GM13976 (cell line): ENCODE measurements at regions not wholly inside any gene's neighbourhood (a gene's known extent, or its start where the extent isn't known, plus 50 kb on each side); places are given as distances from the start of the nearest gene placed in this dataset.
A peak's percentile ranks its signal among the peaks of the same experiment; 100 is the strongest.
"Not testable (repeated sequence)": the region's sequence is repeated elsewhere in the genome, so short reads cannot be mapped to it uniquely, and the experiment has no call there.

ENCODE experiments used
- DNase-seq: peaks from one replicate; pipeline ENCODE4 v3.0.0; 2012; ENCODE audit warnings: low spot score
- CTCF ChIP-seq: IDR thresholded peaks from 2 replicates; pipeline ENCODE4 v1.5.1; 2012; ENCODE audit warnings: borderline replicate concordance, mild to moderate bottlenecking; ENCODE audit not compliant: insufficient read depth; ENCODE audit errors: extremely low read depth, missing control alignments, control extremely low read depth
- in situ Hi-C: fragments of 300-500 bp; cut with MboI; formaldehyde crosslinking; loops from one replicate; pipeline ENCODE4 v1.12.0; 2022; ENCODE audit warnings: low sequenced_read_pairs, mixed read lengths, inconsistent platforms; ENCODE audit not compliant: unreplicated experiment

GRCh38 chr7:6930081-6930635 lies 104.1 kb upstream of the CCZ1B start:
- DNase-seq, in situ Hi-C loops: not testable (repeated sequence)

DNA sequence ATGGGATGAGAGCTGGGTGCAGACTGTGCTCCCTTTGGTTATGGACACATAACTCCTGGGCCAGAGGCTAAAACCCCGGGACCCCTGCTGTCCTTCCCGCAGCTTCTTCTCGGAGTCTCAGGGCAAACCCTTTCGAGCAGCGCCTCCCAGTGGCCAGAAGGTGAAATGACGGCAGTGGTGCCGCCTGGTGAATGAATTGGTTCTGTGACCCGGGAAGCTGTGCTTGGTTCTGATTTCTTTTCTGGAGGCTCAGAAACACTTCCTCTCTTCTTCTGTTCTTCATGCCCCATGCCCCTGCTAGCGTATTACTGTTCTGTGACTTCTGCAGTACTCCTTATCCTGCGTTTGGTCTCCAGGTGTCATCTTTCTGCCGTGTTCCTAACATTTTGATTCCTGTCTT lies 104.7 kb upstream of the CCZ1B start:
- in situ Hi-C loops, DNase-seq: not testable (repeated sequence)

- DNase-seq, in situ Hi-C loops: not testable (repeated sequence)
These were observed 105.4 kb upstream of the CCZ1B start for GRCh38 chr7:6931456-6931855.

GRCh38 chr7:6933954-6934632 lies 108.0 kb upstream of the CCZ1B start:
- DNase-seq, in situ Hi-C loops: not testable (repeated sequence)

- TF ChIP-seq CTCF, result no peak
- DNase-seq, result no peak
- in situ Hi-C loops, result no loop called here
These were observed 108.9 kb upstream of the CCZ1B start for GRCh38 chr7:6934981-6935380.

DNA sequence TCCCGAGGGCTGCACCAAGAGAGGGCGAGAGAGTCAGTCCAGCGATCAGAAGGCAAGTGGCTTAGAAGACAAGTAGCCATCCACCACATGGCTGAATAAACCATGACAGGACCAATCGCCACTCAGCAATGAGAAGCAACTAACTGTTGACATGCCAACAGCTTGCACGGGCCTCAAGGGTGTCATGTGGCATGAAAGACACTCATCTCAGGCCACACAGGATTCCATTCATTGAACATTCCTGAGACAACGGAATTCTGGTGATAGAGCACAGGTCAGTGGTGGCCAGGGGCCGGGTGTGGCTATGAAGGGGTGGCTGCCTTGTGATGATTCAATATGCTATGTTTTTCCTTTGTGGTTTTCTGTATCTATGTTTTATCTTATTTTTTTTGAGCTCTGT lies 110.6 kb upstream of the CCZ1B start:
- DNase-seq, in situ Hi-C loops: not testable (repeated sequence)

DNA sequence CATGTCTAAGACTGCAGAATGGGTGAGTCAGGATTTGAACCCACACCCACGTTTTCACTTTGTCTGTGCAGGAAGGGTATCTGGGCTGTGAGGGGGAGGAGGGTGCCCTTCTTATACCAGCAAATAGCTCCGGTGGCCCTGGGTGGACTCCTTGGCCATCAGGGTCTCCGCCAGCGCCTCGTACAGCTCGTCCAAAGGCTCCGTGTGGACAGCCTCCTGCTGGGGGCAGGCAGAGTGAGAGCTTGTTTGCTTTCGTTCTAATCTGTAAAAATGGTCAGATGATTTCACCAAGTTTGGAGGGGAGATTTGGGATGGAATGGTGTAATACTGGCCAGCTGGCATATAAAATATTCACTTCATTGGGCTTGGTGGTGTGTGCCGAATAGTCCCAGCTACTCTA lies 111.7 kb upstream of the CCZ1B start:
- DNase-seq, in situ Hi-C loops: not testable (repeated sequence)

- in situ Hi-C loops, DNase-seq: not testable (repeated sequence)
- TF ChIP-seq CTCF, result peak; percentile 34
These were observed 112.2 kb upstream of the CCZ1B start for GRCh38 chr7:6938284-6938683.

DNA sequence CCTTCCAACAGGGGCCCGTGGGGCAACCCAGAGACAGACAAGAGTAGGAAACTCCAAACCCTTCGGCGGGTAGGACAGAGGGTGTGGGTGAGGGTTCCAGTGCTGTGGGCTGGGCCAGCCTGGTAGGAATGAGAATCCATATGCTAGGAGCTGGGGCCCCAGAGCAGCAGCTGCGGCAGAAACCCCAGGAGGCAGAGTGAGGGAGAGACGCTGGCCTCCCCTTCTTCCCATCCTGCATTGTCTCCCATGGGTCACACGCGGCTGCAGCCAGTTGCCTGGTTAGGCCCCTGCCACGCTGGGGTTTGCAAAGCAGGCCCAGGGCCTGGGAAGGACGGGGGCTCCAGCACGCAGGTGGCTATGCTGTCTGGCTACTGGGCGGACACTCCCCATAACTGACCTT lies 113.1 kb upstream of the CCZ1B start:
- DNase-seq, in situ Hi-C loops: not testable (repeated sequence)

DNA sequence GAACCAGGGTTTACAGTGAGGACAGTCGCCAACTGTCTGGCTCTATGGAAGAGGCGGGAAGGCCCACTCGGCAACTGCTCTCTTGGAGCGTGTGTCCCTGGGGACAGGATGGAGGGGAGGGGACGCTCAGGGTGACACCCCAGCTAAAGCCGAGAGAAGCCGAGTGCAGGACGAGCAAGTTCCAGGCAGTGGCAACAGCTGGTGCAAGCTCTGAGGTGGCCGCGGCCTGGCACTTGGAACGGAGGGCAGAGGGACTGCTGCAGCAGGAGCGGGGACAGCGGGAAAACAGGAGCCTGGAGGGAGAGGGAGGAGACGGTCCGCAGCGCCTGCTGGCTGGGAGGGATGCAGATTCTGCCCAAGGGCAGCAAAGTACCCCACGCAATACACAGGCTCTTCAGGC lies 113.8 kb upstream of the CCZ1B start:
- DNase-seq, in situ Hi-C loops: not testable (repeated sequence)

GRCh38 chr7:6946873-6947272 lies 120.8 kb upstream of the CCZ1B start:
- DNase-seq, in situ Hi-C loops: not testable (repeated sequence)

- in situ Hi-C loops, result loop anchor here (25.0 kb wide), 1 partner anchor 1262 kb away; no protein-coding TSS in a partner anchor
- DNase-seq, result not testable (repeated sequence)
These were observed 124.2 kb upstream of the CCZ1B start for GRCh38 chr7:6950231-6950630.

DNA sequence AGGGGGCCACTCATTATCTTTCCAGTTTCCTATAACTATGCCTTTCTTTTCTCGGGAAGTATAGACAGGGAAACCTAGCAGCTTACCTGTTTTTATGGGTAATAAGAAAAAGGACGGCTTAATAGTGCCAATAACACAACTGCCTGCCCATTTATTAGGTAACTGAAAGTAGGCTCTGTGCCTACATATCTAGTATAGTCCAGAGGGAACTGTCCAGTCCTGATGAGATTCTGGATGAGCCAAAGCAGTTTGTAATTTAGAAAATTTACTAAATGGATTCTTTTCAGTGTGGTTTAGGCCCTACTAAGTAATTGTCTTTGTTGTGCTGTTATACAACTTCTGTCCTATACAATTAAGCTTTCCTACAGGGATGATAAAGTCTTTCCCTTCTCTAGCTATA lies 125.5 kb upstream of the CCZ1B start:
- not testable (repeated sequence) for DNase-seq
- in situ Hi-C loops, result loop anchor here (25.0 kb wide), 1 partner anchor 1261 kb away; no protein-coding TSS in a partner anchor
